ENCODE measurements at regions not wholly inside any gene's neighbourhood (a gene's known extent, or its start where the extent isn't known, plus 50 kb on each side); places are given as distances from the start of the nearest gene placed in this dataset.

DNA sequence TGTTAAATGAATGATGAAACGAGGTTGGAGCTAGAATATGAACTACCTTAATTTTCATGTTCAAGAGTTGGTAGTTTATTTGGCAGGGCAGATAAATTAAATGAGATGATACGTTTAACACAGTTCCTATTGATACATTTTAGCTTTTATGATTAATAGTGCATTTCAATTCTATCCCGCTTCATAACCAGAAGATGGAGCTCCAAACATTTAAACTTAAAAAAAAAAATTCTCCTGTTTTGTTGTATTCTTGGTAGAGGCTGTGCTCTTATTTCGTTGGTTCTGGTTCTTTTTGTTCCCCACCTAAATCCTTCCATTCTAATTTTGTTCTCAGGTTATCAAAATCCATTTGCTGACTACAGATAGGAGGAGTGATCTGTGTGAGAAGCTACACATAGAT lies 71.8 kb upstream of the PTPN13 start:
- TF ChIP-seq, protein P1, sequence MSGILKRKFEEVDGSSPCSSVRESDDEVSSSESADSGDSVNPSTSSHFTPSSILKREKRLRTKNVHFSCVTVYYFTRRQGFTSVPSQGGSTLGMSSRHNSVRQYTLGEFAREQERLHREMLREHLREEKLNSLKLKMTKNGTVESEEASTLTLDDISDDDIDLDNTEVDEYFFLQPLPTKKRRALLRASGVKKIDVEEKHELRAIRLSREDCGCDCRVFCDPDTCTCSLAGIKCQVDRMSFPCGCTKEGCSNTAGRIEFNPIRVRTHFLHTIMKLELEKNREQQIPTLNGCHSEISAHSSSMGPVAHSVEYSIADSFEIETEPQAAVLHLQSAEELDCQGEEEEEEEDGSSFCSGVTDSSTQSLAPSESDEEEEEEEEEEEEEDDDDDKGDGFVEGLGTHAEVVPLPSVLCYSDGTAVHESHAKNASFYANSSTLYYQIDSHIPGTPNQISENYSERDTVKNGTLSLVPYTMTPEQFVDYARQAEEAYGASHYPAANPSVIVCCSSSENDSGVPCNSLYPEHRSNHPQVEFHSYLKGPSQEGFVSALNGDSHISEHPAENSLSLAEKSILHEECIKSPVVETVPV (CRISPR knock-in tag; IDR thresholded peaks at IDR 0.05): no peak
- TF ChIP-seq, protein P2, sequence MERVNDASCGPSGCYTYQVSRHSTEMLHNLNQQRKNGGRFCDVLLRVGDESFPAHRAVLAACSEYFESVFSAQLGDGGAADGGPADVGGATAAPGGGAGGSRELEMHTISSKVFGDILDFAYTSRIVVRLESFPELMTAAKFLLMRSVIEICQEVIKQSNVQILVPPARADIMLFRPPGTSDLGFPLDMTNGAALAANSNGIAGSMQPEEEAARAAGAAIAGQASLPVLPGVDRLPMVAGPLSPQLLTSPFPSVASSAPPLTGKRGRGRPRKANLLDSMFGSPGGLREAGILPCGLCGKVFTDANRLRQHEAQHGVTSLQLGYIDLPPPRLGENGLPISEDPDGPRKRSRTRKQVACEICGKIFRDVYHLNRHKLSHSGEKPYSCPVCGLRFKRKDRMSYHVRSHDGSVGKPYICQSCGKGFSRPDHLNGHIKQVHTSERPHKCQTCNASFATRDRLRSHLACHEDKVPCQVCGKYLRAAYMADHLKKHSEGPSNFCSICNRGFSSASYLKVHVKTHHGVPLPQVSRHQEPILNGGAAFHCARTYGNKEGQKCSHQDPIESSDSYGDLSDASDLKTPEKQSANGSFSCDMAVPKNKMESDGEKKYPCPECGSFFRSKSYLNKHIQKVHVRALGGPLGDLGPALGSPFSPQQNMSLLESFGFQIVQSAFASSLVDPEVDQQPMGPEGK (CRISPR knock-in tag; IDR thresholded peaks at IDR 0.05; ENCODE audit: borderline replicate concordance): no peak
- TF ChIP-seq ARNTL (CRISPR knock-in tag; IDR thresholded peaks at IDR 0.05; ENCODE audit: borderline replicate concordance, low read depth) (no peak), GLIS3 (CRISPR knock-in tag; IDR thresholded peaks at IDR 0.05) (no peak), PPARA (CRISPR knock-in tag; IDR thresholded peaks at IDR 0.05; ENCODE audit: borderline replicate concordance) (no peak), ZNF70 (CRISPR knock-in tag; IDR thresholded peaks at IDR 0.05) (no peak), ZNF565 (CRISPR knock-in tag; conservative IDR thresholded peaks at IDR 0.05; ENCODE audit: low read depth) (no peak), ISL1 (CRISPR knock-in tag; IDR thresholded peaks at IDR 0.05) (no peak), ZFP30 (CRISPR knock-in tag; IDR thresholded peaks at IDR 0.05) (no peak), ZFP3 (CRISPR knock-in tag; IDR thresholded peaks at IDR 0.05) (no peak), ZNF8 (CRISPR knock-in tag; IDR thresholded peaks at IDR 0.05) (no peak)
- TF ChIP-seq, protein P3, sequence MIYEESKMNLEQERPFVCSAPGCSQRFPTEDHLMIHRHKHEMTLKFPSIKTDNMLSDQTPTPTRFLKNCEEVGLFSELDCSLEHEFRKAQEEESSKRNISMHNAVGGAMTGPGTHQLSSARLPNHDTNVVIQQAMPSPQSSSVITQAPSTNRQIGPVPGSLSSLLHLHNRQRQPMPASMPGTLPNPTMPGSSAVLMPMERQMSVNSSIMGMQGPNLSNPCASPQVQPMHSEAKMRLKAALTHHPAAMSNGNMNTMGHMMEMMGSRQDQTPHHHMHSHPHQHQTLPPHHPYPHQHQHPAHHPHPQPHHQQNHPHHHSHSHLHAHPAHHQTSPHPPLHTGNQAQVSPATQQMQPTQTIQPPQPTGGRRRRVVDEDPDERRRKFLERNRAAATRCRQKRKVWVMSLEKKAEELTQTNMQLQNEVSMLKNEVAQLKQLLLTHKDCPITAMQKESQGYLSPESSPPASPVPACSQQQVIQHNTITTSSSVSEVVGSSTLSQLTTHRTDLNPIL (CRISPR knock-in tag; IDR thresholded peaks at IDR 0.05; ENCODE audit: low read depth): no peak
